Hematopoietic multipotent progenitor cell treated with erythropoietin and hydrocortisone succinate and interleukin-3 and kit ligand, for 6 days (in vitro differentiated cells): ENCODE measurements at regions not wholly inside any gene's neighbourhood (a gene's known extent, or its start where the extent isn't known, plus 50 kb on each side); places are given as distances from the start of the nearest gene placed in this dataset.
"Not testable (repeated sequence)": the region's sequence is repeated elsewhere in the genome, so short reads cannot be mapped to it uniquely, and the experiment has no call there.

Experiments used
- DNase-seq: peaks from one replicate; pipeline ENCODE4 v3.0.0-alpha.2; 2015

- not testable (repeated sequence) for DNase-seq
Measured at GRCh38 chr12:88667615-88668014, 87.3 kb upstream of the KITLG start.

- no peak for DNase-seq
Measured at GRCh38 chr12:88665071-88665470, 84.8 kb upstream of the KITLG start.

- DNase-seq: no peak
Measured at GRCh38 chr12:88662961-88663360, 82.7 kb upstream of the KITLG start.

GRCh38 chr12:88662093-88662492 lies 81.8 kb upstream of the KITLG start:
- DNase-seq: no peak

- no peak for DNase-seq
Measured at GRCh38 chr12:88658009-88658408, 77.7 kb upstream of the KITLG start.

- DNase-seq: no peak
Measured at GRCh38 chr12:88650715-88651114, 70.4 kb upstream of the KITLG start.

- DNase-seq: no peak
Measured at GRCh38 chr12:88648625-88649024, 68.4 kb upstream of the KITLG start.

- DNase-seq: no peak
Measured at GRCh38 chr12:88646824-88647223, 66.6 kb upstream of the KITLG start.

GRCh38 chr12:88645816-88646215 lies 65.5 kb upstream of the KITLG start:
- DNase-seq: no peak

- no peak for DNase-seq
Measured at GRCh38 chr12:88644946-88645702, 64.9 kb upstream of the KITLG start.

- no peak for DNase-seq
Measured at GRCh38 chr12:88643685-88644084, 63.4 kb upstream of the KITLG start.

GRCh38 chr12:88642675-88643431 lies 62.6 kb upstream of the KITLG start:
- no peak for DNase-seq

- no peak for DNase-seq
Measured at GRCh38 chr12:88638966-88639760, 58.9 kb upstream of the KITLG start.

- DNase-seq: no peak
Measured at GRCh38 chr12:88638388-88638787, 58.1 kb upstream of the KITLG start.

- DNase-seq: no peak
Measured at GRCh38 chr12:88634008-88634407, 53.7 kb upstream of the KITLG start.

- DNase-seq: peak; percentile 1
Measured at GRCh38 chr12:88633312-88633711, 53.0 kb upstream of the KITLG start.

GRCh38 chr12:88630561-88630960 lies 50.3 kb upstream of the KITLG start:
- DNase-seq: no peak
